H1 (cell line): ENCODE measurements at regions not wholly inside any gene's neighbourhood (a gene's known extent, or its start where the extent isn't known, plus 50 kb on each side); places are given as distances from the start of the nearest gene placed in this dataset.

Experiments
- CEBPB ChIP-seq: IDR thresholded peaks from 2 replicates; pipeline ENCODE4 v1.6.1; 2012; ENCODE audit warnings: low read depth, low read length
- CHD1 ChIP-seq: IDR thresholded peaks from 2 replicates; pipeline ENCODE4 v1.6.1; 2012; ENCODE audit warnings: low read depth, low read length, improper control_type of control experiment
- CTCF ChIP-seq, 3 experiments: IDR thresholded peaks; 1 replicate in 2 of 3; 2 replicates in 1 of 3; pipeline versions ENCODE4 v1.5.1 to v1.6.1; 2011; ENCODE audit warnings: low read length in 3 of 3, mild to moderate bottlenecking in 3 of 3, inconsistent platforms in 2 of 3, low read depth in 1 of 3, moderate library complexity in 1 of 3; ENCODE audit not compliant: insufficient read depth in 1 of 3; ENCODE audit errors: control extremely low read depth in 1 of 3
- EZH2 ChIP-seq: fragments of 200-600 bp; sonication (generic); IDR thresholded peaks from 2 replicates; pipeline ENCODE4 v1.7.1; 2012; ENCODE audit warnings: low read depth, mild to moderate bottlenecking, moderate library complexity, low read length, inconsistent platforms; ENCODE audit not compliant: severe bottlenecking
- JUND ChIP-seq: IDR thresholded peaks from 2 replicates; pipeline ENCODE4 v1.6.1; 2011; ENCODE audit warnings: mild to moderate bottlenecking, improper control_type of control experiment, low read length
- POLR2A ChIP-seq, 2 experiments: IDR thresholded peaks; 1 replicate in 1 of 2; 2 replicates in 1 of 2; pipeline ENCODE4 v1.6.1; 2011; ENCODE audit warnings: low read depth in 2 of 2, low read length in 2 of 2, mild to moderate bottlenecking in 2 of 2; ENCODE audit errors: control extremely low read depth in 1 of 2
- SRF ChIP-seq: IDR thresholded peaks from 2 replicates; pipeline ENCODE4 v1.6.1; 2011; ENCODE audit warnings: mild to moderate bottlenecking, low read depth, low read length, moderate library complexity
- TCF12 ChIP-seq: IDR thresholded peaks from 2 replicates; pipeline ENCODE4 v1.6.1; 2011; ENCODE audit warnings: low read depth, mild to moderate bottlenecking, low read length
- ZNF274 ChIP-seq: IDR thresholded peaks from 2 replicates; pipeline ENCODE4 v1.7.0; 2012; ENCODE audit warnings: low read length, borderline replicate concordance; ENCODE audit errors: extremely low read depth

- TF ChIP-seq ZNF274 (no peak), EZH2 (no peak), CTCF (IDR thresholded peaks at IDR 0.05; ENCODE audit: control extremely low read depth in 1 of 3, insufficient read depth in 1 of 3, low read depth in 1 of 3, low read length in 3 of 3) (no peak), CEBPB (no peak), SRF (no peak), CHD1 (no peak), TCF12 (no peak), POLR2A (IDR thresholded peaks at IDR 0.05; ENCODE audit: control extremely low read depth in 1 of 2, low read depth in 2 of 2, low read length in 2 of 2) (no peak), JUND (no peak)
Observed at GRCh38 chr6:16911088-16911487, 149.8 kb upstream of the ATXN1 start.
